ENCODE measurements at regions not wholly inside any gene's neighbourhood (a gene's known extent, or its start where the extent isn't known, plus 50 kb on each side); places are given as distances from the start of the nearest gene placed in this dataset.

- Histone ChIP-seq H3K4me1 (no peaks in the 10 kb centered on the region), H3K9ac (no peak overlapping the region), H3K4me3 (ENCODE audit: low read depth, low read length) (no peak overlapping the region), H3K27me3 (ENCODE audit: control insufficient read depth, insufficient read depth, low read length) (no peaks in the 10 kb centered on the region), H2AFZ (no peak overlapping the region), H3K4me2 (ENCODE audit: low read length) (no peak overlapping the region), H3K27ac (no peak overlapping the region), H3K9me3 (ENCODE audit: control insufficient read depth, low read length) (no peaks in the 10 kb centered on the region), H3K36me3 (ENCODE audit: control insufficient read depth, insufficient read depth, low read length) (no peaks in the 10 kb centered on the region), H3K79me2 (no peaks in the 10 kb centered on the region)
- TF ChIP-seq CTCF (IDR thresholded peaks at IDR 0.05): no peak
These were observed 132.6 kb downstream of the OLFM4 start for GRCh38 chr13:53161251-53161650.

DNA sequence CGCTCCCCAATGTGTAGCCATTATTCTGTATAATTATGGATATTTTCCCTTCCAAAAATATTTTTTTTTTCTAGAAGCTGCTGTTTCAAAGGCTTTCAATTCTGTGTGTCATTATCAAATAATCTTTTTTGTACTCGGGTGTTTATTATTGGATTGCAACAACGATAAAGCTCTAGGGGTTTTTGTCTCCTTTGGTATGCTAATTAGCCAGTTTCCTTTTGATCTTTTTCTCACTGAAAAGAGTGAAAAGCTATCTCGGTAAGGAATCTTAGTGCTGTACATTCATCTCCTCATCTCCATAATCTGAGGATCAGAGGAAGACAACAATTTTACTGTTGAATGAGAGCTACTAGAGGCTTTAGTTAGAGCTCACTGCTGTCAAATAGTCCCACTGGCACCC lies 136.6 kb downstream of the OLFM4 start:
- Histone ChIP-seq H3K9me3 (ENCODE audit: control insufficient read depth, low read length) (no peaks in the 10 kb centered on the region), H3K4me1 (no peaks in the 10 kb centered on the region), H3K9ac (no peak overlapping the region), H2AFZ (no peak overlapping the region), H3K27ac (no peak overlapping the region), H3K79me2 (no peaks in the 10 kb centered on the region), H3K4me3 (ENCODE audit: low read depth, low read length) (no peak overlapping the region), H3K4me2 (ENCODE audit: low read length) (no peak overlapping the region), H3K36me3 (ENCODE audit: control insufficient read depth, insufficient read depth, low read length) (no peaks in the 10 kb centered on the region), H3K27me3 (ENCODE audit: control insufficient read depth, insufficient read depth, low read length) (no peaks in the 10 kb centered on the region)
- no peak for TF ChIP-seq CTCF (IDR thresholded peaks at IDR 0.05)

- TF ChIP-seq CTCF (IDR thresholded peaks at IDR 0.05): no peak
- no peaks in the 10 kb centered on the region for H3K79me2 ChIP-seq
- H3K4me1 ChIP-seq: no peaks in the 10 kb centered on the region
- H3K4me2 ChIP-seq (ENCODE audit: low read length): no peak overlapping the region
- H3K4me3 ChIP-seq (ENCODE audit: low read depth, low read length): no peak overlapping the region
- no peaks in the 10 kb centered on the region for H3K27me3 ChIP-seq (ENCODE audit: control insufficient read depth, insufficient read depth, low read length)
- H3K27ac ChIP-seq: no peak overlapping the region
- H3K36me3 ChIP-seq (ENCODE audit: control insufficient read depth, insufficient read depth, low read length): no peaks in the 10 kb centered on the region
- H2AFZ ChIP-seq: no peak overlapping the region
- no peak overlapping the region for H3K9ac ChIP-seq
- H3K9me3 ChIP-seq (ENCODE audit: control insufficient read depth, low read length): no peaks in the 10 kb centered on the region
These were observed 138.9 kb downstream of the OLFM4 start for GRCh38 chr13:53167561-53167960.

- H3K27ac ChIP-seq: no peak overlapping the region
- no peaks in the 10 kb centered on the region for H3K4me1 ChIP-seq
- no peaks in the 10 kb centered on the region for H3K79me2 ChIP-seq
- H3K9ac ChIP-seq: no peak overlapping the region
- no peaks in the 10 kb centered on the region for H3K27me3 ChIP-seq (ENCODE audit: control insufficient read depth, insufficient read depth, low read length)
- H2AFZ ChIP-seq: no peak overlapping the region
- TF ChIP-seq CTCF (IDR thresholded peaks at IDR 0.05): no peak
- H3K36me3 ChIP-seq (ENCODE audit: control insufficient read depth, insufficient read depth, low read length): no peaks in the 10 kb centered on the region
- no peak overlapping the region for H3K4me2 ChIP-seq (ENCODE audit: low read length)
- no peak overlapping the region for H3K4me3 ChIP-seq (ENCODE audit: low read depth, low read length)
- H3K9me3 ChIP-seq (ENCODE audit: control insufficient read depth, low read length): no peaks in the 10 kb centered on the region
These were observed 142.3 kb downstream of the OLFM4 start for GRCh38 chr13:53170910-53171309.

DNA sequence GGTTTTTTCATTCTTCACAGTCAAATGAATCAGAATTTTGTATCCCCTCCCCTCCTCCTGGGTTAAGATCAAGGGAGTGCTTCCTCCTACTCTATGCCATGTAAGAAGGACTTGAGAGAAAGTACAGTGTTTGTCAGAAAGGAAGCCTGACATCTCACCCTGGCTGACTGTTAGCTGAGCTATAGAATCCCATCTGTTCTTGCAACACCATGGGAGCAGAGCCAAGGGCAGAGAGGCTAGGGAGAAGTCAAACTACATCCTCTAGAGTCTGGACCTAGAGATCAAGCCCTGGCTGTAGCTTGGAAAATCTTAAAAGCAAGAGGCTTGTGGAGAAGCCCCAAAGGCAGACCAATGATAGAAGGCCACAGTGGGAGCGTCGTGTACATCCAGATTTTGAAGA lies 145.9 kb downstream of the OLFM4 start:
- Histone ChIP-seq H2AFZ (no peak overlapping the region), H3K27me3 (ENCODE audit: control insufficient read depth, insufficient read depth, low read length) (no peaks in the 10 kb centered on the region), H3K4me2 (ENCODE audit: low read length) (no peak overlapping the region), H3K9me3 (ENCODE audit: control insufficient read depth, low read length) (no peaks in the 10 kb centered on the region), H3K4me1 (no peaks in the 10 kb centered on the region), H3K4me3 (ENCODE audit: low read depth, low read length) (no peak overlapping the region), H3K9ac (no peak overlapping the region), H3K36me3 (ENCODE audit: control insufficient read depth, insufficient read depth, low read length) (no peaks in the 10 kb centered on the region), H3K79me2 (no peaks in the 10 kb centered on the region), H3K27ac (no peak overlapping the region)
- no peak for TF ChIP-seq CTCF (IDR thresholded peaks at IDR 0.05)
